GM12865 (cell line): ENCODE measurements at regions not wholly inside any gene's neighbourhood (a gene's known extent, or its start where the extent isn't known, plus 50 kb on each side); places are given as distances from the start of the nearest gene placed in this dataset.

Experiments used
- DNase-seq: peaks from one replicate; pipeline ENCODE4 v3.0.0; 2010; ENCODE audit warnings: low read depth
- H3K4me3 ChIP-seq: 2 replicates; pipeline ENCODE4 v1.5.1; 2011; ENCODE audit warnings: mild to moderate bottlenecking, low read depth, low read length, control low read depth
- CTCF ChIP-seq: IDR thresholded peaks from 2 replicates; pipeline ENCODE4 v1.5.1; 2011; ENCODE audit warnings: low read length, control low read depth, low read depth, inconsistent platforms; ENCODE audit not compliant: insufficient read depth; ENCODE audit errors: missing control alignments

GRCh38 chr3:193947596-193947995 is 188.4 kb upstream of the HES1 start:
- TF ChIP-seq CTCF = no peak
- no peak for DNase-seq
- H3K4me3 ChIP-seq = no peak overlapping the region

DNA sequence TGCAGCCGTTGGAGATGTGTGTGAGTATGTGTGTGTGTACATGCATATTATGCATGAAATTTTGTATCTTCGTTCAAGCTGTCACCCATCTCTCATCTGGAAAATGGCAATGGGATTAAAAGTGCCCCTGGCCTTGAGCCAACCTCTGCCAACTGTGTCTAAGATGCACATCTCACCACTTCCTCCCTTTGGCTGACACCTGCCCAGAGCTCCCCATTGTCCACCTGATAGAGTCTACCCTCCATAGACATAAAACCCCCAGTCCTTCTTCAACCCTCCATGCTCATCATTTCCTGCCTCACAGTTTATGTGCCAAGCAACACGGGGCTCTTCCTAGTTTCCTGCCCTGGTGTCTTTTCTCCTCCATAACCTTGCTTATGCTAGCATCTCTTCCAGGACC is 187.5 kb upstream of the HES1 start:
- no peak overlapping the region for H3K4me3 ChIP-seq
- no peak for DNase-seq
- no peak for TF ChIP-seq CTCF

- H3K4me3 ChIP-seq = no peak overlapping the region
- no peak for TF ChIP-seq CTCF
- no peak for DNase-seq
Measured at GRCh38 chr3:193951859-193952258, 184.1 kb upstream of the HES1 start.

DNA sequence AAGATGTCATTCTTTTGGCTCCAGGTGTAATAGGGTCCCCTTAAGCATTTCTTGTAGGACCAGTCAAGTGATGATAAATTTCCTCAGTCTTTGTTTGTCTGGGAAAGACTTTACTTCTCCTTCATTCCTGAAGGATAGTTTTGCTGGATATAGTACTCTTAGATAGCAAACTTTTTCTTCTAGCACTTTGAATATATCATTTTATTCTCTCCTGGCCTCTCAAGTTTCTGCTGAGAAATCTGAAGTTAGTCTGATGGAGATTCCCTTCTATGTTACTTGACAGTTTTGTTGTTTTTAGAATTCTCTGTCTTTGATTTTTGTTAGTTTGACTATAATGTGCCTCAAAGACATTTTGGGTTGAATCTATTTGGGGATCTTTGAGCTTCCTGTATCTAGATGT is 181.2 kb upstream of the HES1 start:
- TF ChIP-seq CTCF = no peak
- no peak for DNase-seq
- no peak overlapping the region for H3K4me3 ChIP-seq

DNA sequence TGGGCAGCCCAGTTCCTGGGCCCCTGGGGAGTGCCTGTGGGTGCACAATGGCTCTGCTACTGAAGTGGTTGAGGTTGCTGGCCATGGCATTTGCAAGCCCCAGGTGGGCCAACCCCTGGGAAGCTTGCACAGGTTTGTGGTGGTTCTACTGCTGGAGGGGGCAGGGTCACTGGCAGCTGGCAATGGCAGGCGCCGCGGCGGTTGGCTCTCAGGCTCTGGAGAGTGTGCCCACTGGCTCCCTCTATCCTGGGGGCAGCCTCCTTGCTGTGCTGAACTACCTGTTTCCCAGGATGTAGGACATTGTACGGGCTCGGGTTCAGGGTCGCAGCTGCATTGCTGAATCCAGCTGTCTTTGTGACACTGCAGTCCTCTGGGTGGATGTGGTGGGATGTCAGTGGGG is 180.2 kb upstream of the HES1 start:
- H3K4me3 ChIP-seq = no peak overlapping the region
- no peak for TF ChIP-seq CTCF

GRCh38 chr3:193959861-193960260 is 176.1 kb upstream of the HES1 start:
- no peak overlapping the region for H3K4me3 ChIP-seq
- DNase-seq = no peak
- TF ChIP-seq CTCF = no peak

More for the DNA sequence above, 180.2 kb upstream of the HES1 start:
- no peak for DNase-seq

- no peak for TF ChIP-seq CTCF
- no peak overlapping the region for H3K4me3 ChIP-seq
- DNase-seq = no peak
Measured at GRCh38 chr3:193960487-193961274, 175.3 kb upstream of the HES1 start.
